HG02678 (cell line): ENCODE measurements at regions not wholly inside any gene's neighbourhood (a gene's known extent, or its start where the extent isn't known, plus 50 kb on each side); places are given as distances from the start of the nearest gene placed in this dataset.

Source experiments
- ATAC-seq: cut with Tn5 transposase; IDR thresholded peaks from one replicate; pipeline ENCODE4 v1.9.1; 2021; ENCODE audit warnings: mild to moderate bottlenecking, moderate library complexity; ENCODE audit not compliant: unreplicated experiment

DNA sequence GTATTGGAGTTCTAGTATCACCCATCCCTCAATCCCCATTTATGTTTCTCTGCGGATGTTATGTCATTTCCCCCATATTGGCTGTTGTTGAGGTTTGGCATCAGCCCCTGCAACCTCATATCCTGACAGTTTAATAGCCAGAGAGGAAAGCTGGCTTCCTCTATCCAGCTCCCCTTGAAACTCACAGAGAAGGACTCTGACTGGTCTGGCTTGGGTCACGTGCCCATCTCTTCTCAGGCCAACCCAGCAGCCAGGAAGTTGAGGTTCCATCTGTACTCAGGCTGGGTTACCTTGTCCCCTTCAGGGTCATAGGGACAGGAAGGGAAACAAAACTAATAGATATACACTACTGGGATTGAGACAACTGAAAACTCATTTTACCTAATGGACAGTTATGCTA lies 148.0 kb upstream of the SLC14A2 start:
- no peak for ATAC-seq

DNA sequence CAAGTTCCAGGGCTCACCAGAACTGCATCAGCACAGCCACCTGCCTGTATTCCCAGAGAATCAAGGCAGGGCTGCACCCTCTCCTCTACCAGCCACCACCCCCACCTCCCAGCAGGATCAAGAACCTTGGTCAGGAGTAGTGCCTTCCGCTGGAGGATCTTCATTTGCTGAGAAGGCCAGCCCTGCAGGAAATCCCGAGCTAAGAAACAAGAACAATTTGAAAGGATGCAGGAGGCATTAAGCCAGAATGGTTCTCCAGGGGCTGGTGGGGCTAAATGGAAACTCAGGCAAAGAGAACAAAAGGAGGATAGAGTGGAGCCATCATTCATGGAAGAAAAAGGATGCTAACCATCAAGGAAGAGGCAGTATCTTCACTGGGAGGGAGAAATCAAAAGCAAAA lies 147.3 kb upstream of the SLC14A2 start:
- no peak for ATAC-seq

DNA sequence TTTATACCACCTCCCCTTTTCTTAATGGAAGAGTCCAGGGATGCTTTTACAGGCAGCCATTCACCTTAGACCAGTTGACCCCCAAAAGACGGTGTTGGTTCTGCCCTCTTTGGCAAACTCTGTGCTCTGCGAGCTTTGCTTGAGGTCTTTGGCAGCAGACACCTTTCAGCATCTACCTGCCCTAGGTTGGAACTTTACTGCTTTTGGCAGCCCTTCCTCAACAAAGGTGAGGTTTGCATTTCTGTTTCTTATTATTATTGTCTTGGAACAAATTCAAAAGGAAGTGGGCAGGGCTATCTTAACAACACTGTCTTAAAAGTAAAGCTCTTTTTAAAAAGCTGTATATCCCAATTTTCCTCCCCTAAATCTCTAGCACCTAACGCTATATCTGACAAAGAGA lies 136.4 kb upstream of the SLC14A2 start:
- ATAC-seq: no peak

DNA sequence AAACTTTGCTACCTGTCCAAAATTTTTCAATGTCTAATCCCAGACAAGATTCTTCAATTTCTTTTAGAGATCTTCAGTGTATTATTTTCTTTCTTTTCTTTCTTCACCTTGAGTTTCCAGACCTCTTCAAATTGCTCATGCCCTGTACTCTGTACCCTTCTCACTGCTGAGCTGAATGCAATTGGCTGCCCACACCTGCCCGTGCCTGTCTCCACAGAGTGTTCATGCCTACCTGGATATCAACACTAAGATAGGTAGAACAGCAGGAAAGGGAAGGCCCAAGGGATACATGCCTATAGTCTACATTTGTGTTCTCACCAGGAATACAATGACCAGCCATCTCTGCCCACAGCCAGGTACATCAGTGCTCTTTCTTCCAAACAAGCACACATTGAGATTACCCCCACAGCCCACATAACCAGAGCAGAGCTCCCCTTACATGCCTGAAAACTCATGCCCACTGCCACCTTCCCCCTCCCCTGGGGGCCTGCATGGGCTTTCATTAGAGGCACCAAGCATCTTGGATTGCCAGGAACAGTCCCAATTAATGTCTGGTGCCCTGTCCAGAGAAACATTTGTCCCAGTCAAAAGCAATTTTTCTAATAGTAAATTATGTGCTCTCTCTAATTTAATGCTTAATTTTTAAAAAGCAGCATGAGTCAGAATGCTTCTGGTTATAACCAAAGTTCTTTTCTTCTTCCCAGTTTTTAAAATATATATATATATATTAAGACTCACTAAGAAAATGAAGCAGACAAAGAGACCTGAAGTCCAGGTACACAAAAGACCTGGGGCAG lies 134.9 kb upstream of the SLC14A2 start:
- ATAC-seq: no peak

DNA sequence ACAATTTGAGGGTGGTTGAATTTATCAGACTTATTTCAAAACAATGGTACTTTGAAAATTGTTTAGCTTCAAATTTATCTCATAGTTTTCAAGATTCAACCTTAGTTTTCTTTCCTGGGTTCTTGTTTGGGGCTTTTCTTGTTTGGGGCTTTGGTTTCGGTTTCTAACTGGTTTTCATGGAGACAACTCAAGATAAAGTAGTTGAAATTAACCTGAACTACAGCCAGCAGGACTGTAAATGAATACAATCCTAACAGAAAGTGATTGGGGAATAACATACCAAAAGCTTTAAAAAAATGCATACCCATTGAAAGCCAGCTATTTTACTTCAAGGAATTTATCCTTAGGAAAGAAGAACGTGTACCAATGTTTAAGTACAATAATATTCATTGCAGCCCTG lies 133.5 kb upstream of the SLC14A2 start:
- ATAC-seq: no peak

DNA sequence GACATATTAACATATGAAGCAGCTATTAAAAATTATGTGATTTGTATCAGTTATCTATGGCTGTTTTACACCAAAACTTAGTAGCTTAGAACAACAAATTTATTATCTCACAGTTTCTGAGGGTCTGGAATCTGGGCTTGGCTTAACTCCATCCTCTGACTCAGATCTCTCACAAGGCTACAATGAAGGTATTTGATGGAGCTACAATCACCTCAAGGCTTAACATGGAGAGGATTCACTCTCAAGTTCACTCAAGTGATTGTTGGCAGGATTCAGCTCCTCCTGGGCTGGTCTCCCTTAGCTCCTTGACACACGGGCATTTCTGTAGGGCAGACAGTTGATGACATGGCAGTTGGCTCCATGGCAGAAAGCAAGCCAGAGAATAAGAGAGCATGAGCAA lies 133.0 kb upstream of the SLC14A2 start:
- ATAC-seq: no peak

DNA sequence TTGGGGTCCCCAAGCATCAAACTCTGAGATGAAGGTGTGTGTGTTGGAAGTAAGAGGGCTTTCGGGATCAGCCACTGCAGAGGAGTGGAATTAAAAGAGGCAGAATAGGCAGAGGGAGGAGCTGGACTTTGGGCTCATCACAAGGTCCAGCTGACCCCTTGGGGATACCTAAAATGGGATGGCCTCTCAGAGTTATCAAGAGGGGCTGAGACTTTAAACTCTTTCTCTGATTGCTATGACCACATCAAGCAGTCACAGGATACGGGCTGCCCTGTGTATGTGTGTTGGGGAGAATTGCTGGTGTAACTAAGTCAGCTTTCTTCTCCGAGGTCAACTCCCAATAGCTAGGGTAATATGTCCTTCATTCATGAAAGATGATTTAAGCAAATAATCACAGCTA lies 127.7 kb upstream of the SLC14A2 start:
- no peak for ATAC-seq

DNA sequence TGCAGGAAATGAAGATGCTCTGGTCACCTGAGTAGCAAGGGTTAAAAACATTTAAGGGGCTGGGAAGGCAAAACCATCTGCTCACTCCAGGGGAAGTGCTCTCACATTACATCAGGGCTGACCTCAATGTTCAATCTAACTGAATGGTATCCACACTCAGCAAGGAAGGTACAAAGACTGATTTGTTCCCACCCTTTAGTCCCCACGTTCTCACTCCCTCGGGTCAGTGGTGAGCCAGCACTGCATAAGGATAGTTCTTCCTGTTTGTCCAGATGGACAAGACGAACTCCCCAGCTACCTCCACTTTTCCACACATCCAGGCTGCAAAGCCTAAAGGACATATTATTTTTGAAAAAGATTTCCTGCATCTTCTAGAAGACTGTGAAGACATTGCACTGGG lies 126.6 kb upstream of the SLC14A2 start:
- no peak for ATAC-seq

DNA sequence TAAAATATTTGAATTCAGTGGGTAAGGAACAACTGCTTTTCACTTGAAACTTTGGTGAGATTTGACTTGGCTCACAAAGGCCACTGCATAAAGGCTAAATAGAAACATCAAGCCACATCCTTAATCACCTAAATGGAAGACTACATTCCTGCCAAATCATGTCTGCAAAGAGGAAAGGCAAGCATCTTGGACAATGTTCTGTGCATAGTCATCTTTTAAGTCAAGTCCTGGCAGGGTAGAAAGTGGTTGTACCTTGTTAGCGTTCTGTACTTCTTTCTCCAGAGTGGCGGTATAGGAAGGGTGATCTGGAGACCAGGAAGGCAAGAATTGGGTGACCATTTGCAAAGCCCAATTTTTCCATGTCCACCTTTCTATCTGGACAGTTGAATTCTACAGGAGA lies 121.4 kb upstream of the SLC14A2 start:
- ATAC-seq: no peak

DNA sequence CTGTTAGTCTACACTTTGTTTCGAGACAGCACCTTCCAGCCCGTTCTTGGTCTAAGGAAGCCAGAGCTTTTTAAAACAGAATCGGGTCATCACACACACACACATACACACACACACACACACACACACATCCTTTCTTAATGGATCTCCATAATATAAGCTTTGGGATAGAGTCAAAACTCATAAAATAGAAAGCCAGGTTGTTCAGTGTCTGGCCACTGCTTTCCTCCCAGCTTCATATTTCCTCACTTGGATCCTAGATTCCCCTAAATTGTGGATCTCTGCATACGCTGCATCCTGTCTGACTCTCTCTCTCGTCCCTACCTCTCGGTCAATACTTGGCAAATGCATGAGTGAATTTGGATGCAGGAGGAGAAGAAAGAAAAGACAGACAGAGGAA lies 120.5 kb upstream of the SLC14A2 start:
- ATAC-seq: no peak

DNA sequence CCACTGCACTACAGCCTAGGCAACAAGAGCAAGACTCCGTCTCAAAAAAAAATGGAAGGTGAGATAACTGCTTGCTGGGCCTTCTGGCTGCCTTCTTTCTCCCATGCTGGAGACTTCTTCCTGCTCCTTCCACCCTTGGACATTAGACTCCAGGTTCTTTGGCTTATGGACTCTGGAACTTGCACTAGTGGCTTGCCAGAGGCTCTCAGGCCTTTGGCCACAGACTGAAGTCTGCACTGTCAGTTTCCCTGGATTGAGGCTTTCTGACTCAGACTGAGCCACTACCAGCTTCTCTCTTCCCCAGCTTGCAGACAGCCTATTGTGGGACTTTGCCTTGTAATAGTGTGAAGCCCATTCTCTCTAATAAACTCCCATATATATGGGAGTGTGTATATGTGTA lies 118.5 kb upstream of the SLC14A2 start:
- no peak for ATAC-seq

DNA sequence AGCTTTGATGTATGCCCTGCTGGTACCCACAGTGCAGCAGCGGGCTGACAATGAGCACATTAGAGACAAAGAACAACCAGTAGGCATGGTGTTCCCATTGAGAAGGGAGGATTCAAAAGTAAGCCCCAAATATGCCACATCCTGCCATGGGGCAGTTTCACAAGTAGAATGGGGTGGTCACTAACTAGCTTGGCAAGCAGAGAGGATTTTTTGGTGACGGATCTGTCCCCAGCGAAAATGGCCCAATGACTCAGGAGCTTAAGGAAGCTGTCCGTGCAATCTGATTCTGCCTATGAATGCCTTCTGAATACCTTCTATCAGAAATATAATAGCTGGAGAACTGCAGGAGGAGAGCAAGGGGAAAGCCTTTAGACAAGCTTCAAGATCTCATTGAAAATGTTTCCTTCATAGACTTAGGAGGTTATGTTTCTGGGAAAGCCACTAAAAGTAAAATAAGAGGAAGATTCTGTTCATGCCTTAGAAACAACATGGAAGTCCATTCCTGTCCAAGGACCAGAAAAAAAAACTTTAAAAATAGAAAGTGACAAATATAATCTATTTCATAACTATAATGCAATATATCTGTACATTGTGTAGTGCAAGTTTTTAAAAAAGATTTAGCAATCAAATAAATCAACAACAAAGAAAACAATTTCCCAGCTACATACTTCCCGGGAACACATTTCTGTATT lies 117.5 kb upstream of the SLC14A2 start:
- ATAC-seq: no peak

DNA sequence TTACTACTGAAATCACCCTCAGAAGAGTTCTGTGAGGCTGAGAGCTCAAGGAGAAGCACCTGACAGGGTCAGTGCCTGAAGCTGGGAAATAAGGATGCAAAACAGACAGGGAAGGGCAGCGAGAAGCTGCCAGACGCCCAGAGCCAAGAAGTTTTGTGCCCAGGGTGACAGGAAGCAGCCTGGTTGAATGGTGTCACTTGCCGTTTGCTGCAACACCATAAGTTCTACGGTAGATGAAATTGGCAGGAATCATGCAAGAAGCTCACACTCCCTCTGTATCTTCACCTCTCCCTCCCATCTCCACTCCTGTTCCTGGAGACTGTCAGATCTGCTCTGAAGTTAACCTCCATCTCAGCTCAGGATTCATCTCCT lies 117.0 kb upstream of the SLC14A2 start:
- no peak for ATAC-seq

DNA sequence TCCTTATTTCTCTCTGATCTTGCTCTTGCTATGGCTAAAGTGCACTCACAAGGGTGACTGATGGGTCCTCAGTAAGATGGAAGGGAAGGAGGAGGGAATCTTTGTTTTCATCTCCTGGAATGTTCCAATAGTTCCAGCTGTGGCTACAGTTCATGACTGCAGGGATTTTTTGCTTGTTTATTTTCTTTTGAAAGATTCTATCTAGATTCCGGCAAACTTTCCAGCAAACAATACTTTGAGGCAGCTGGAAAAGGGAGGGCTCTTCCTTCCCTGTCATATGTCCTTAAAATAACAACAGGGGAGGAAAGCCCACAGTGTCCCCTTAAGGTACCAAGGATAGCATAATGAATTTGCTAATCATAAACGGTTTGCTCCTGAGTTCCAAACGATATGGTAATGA lies 111.3 kb upstream of the SLC14A2 start:
- ATAC-seq: no peak

DNA sequence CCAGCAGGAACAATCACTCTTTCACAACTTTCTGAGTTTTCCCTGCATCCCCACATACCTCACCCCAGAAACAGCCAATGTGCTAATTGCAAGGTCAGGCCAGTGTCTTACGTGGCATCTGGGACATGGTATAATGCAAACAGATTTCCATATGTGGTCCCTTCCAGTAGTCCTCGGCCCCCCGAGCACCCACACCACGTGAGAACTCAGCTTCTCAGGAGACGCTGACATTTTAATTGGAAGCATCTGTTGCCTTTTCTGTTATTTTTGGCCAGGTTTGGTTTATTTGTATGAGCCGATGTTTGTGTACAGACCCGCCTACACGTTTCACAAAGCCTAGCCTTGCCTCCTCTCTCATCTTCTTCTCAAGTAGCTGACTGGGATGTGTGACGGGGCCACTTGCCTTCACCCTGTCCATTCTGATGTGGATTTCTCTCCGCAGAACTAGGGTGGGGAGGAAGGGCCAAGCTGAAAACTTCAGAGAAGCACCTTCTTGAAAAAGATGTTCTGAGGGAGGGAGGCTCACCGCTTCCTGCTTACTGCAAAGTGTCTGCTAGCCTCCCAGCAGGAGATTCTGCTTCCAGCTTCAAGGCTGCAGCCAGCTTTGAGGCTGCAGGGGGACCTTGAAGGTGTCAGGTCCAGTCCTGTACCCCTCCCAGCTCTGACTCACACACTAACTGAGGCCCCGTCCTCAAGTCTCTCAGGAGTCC lies 109.6 kb upstream of the SLC14A2 start:
- no peak for ATAC-seq

DNA sequence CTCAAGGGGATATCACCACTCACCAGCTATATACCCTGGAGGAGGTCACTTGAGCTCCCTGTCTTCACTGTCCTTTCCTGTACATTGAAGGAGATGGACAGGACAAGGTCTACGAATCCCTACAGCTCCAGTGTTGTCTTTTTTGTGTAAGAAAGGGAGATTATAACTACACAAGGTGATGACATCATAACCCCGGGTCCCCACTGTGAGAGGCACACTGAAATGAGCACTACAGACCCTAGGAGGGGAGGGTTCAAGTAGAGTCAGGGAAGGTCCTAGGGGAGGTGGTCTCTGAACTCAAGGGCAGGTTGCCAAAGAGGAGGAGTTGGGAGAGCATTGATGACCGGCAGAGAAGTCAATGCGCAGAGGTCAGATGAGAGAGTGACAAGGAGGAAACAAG lies 108.3 kb upstream of the SLC14A2 start:
- ATAC-seq: no peak

DNA sequence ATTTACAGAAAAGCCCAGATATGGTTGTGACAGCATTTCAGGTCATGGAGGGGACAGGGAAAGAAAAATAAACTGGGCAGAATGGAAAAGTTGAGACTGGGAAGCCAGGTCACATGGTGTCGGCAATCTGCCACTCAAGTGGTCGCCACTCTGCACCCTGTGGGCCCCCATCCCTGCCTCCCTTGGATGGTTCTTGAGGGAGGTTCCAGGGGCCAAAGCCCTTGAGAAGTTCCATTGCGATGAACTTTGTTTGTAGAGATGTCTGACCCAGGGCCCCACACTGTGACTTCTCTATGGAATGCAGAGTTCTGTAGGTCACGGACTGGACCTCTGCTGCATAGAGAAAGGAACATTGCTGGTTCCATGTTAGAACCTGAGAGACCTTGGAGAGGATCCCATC lies 105.7 kb upstream of the SLC14A2 start:
- no peak for ATAC-seq

DNA sequence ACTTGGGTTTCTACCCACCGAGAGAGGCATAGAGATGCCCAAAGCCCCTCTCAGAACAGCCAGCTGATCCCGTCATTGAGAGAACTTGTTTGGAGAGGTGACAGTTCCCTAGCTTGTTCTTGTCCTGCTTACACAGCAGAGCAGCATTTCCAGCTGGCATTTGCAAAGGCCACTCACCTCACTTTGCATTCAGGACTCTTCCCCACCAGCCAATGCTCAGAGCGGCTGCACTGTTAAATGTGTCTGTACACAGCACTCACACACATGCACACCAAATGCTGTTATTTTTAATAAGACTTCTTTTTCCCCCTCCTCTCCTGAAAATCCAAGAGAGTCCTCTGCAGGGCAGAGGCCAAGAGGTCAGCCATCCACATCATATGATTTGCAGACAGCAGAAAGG lies 104.6 kb upstream of the SLC14A2 start:
- ATAC-seq: no peak

DNA sequence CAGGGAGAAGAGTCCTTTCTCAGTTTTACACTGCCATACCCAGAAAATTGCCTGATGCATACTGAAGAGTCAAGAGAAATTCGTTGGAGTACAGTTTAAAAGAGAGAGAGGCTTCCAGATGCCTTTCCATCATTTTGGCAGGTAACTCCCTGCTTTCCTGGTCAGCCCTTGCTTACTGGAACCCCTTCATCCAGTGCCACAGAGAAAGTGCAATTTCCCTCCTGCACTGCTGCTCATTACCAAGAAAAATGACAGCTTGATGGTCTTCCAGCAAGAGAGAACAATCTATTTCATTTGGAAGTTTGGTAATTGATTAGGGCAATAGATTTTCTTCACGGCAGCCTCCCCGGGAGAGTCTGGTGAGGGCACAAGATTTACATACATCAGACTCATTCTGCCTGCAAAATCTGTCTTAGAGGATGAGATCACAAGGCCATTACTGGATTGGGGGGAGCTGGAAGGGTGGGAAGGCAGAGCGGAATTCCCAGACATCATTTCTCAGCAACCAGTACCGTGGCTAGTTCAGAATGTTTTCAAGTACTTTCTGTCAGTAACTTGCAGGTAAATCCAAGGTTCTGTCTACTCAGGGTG lies 102.8 kb upstream of the SLC14A2 start:
- ATAC-seq: no peak

DNA sequence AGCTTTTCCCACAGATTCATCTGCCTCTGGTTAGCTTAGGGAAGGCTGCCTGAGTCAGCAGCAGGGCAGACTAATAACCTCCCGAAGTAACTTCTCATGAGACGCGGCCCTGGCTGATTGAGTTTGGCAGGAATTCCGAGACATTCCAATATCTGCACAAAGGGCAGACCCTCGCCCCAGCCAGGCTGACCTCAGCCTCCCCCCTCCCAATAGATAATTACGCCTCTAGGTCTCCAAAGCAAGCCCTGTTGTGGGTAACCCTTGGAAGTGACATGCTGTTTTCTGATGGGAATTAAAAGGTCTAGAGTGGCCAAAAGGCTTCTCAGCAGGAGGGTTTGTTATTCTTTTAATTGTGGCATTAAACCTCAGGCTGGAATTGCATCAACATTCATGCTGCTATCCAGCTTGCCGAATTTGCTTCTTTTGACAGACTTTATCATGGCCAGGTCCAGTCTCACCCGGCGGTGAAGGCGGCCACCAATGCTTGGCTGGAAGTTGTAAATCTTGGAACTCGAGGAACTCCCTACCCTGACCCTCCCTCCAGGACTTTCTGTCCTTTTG lies 98.0 kb upstream of the SLC14A2 start:
- no peak for ATAC-seq
